Upper lobe of right lung (tissue), 1 donor: ENCODE measurements at regions not wholly inside any gene's neighbourhood (a gene's known extent, or its start where the extent isn't known, plus 50 kb on each side); places are given as distances from the start of the nearest gene placed in this dataset.
A peak's percentile ranks its signal among the peaks of the same experiment; 100 is the strongest.

ENCODE experiments used
- ATAC-seq: fragments of 200-7000 bp; cut with Tn5 transposase; one replicate; pipeline ENCODE4 v1.9.1; 2020; ENCODE audit warnings: mild to moderate bottlenecking, moderate library complexity
- DNase-seq: peaks from one replicate; pipeline ENCODE4 v3.0.0-alpha.2; 2020
- H3K27ac ChIP-seq: fragments of 200-600 bp; one replicate; pipeline ENCODE4 v1.8.0; 2022
- H3K27me3 ChIP-seq: fragments of 200-600 bp; one replicate; pipeline ENCODE4 v1.8.0; 2022; ENCODE audit warnings: mild to moderate bottlenecking
- H3K36me3 ChIP-seq: fragments of 200-600 bp; one replicate; pipeline ENCODE4 v1.8.0; 2022
- H3K4me1 ChIP-seq: fragments of 200-600 bp; one replicate; pipeline ENCODE4 v1.8.0; 2022
- H3K4me3 ChIP-seq: fragments of 200-600 bp; one replicate; pipeline ENCODE4 v1.8.0; 2022; ENCODE audit warnings: mild to moderate bottlenecking
- H3K9me3 ChIP-seq: fragments of 200-600 bp; one replicate; pipeline ENCODE4 v1.8.0; 2022
- intact Hi-C: fragments of 100-400 bp; cut with DNase I; formaldehyde crosslinking; loops from one replicate; pipeline ENCODE4 v1.11.0; 2022
- TF ChIP-seq, protein P1 (sequence below): fragments of 200-600 bp; IDR thresholded peaks from one replicate; pipeline ENCODE4 v1.8.0; 2022; ENCODE audit warnings: antibody characterized with exemption
- donor health status: DM: no; HTN: yes; CAD: no; lungs with severe emphysema.

DNA sequence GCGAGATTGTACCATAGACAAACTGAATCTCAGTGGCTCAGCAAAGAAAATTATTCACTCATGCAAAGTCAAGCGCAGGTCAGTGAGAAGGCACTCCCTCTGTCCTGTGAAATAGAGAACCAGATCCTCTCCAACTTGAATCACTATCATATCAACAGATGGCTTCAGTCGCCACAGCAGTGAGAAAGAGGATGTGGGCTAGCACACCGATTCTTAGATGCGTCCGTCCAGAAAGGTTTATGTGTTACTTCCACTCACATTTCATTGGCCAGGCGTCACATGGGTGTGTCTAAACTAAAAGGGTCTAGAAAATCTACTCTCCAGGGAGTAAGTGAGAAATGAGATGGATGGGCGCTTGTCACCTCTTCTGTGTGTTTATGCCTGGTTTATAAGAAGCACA is 141.6 kb upstream of the KBTBD8 start:
- intact Hi-C loops: no loop called here
- no peaks in the 10 kb centered on the region for H3K9me3 ChIP-seq
- no peak overlapping the region for H3K4me3 ChIP-seq
- no peak overlapping the region for H3K27ac ChIP-seq
- DNase-seq: no peak
- TF ChIP-seq, protein P1, sequence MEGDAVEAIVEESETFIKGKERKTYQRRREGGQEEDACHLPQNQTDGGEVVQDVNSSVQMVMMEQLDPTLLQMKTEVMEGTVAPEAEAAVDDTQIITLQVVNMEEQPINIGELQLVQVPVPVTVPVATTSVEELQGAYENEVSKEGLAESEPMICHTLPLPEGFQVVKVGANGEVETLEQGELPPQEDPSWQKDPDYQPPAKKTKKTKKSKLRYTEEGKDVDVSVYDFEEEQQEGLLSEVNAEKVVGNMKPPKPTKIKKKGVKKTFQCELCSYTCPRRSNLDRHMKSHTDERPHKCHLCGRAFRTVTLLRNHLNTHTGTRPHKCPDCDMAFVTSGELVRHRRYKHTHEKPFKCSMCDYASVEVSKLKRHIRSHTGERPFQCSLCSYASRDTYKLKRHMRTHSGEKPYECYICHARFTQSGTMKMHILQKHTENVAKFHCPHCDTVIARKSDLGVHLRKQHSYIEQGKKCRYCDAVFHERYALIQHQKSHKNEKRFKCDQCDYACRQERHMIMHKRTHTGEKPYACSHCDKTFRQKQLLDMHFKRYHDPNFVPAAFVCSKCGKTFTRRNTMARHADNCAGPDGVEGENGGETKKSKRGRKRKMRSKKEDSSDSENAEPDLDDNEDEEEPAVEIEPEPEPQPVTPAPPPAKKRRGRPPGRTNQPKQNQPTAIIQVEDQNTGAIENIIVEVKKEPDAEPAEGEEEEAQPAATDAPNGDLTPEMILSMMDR: no peak
- no peaks in the 10 kb centered on the region for H3K36me3 ChIP-seq
- no peaks in the 10 kb centered on the region for H3K4me1 ChIP-seq
- ATAC-seq: no peak
- no peaks in the 10 kb centered on the region for H3K27me3 ChIP-seq

DNA sequence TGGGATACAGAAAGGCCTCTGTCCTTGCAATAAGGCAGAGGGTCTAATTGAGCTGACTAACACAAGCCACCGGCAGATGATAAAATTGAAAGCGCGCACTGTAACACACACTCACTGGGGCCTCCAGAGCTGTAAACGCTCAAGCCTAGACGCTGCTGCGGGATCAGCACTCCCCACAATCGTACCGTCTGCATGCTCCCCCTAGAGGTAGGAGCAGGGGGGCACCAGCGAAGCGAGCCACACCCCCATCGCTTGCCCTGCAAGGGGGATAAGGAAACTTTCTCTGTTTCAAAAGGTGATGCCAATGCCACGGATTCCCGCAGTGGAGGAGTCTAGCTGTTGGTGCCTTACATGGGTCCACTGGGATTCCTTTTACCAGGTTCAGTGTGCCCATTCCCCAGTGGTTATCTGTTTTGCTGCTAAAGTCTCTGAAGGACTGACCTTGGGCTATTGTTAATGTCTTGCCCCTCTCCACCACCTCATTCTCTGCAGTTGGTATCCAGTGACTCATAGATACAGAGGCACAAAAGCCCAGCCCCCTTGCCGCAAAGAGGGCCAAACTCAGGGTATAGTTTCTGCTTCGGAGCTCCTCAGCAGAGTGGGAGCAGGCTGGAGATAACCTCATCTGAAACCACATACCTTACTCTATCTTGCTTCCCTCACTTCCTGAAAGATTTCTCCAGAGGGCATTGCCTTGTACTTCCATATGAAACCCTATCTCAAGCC is 139.3 kb upstream of the KBTBD8 start:
- peak; percentile 28 for ATAC-seq
- intact Hi-C loops: no loop called here
- DNase-seq: no peak

DNA sequence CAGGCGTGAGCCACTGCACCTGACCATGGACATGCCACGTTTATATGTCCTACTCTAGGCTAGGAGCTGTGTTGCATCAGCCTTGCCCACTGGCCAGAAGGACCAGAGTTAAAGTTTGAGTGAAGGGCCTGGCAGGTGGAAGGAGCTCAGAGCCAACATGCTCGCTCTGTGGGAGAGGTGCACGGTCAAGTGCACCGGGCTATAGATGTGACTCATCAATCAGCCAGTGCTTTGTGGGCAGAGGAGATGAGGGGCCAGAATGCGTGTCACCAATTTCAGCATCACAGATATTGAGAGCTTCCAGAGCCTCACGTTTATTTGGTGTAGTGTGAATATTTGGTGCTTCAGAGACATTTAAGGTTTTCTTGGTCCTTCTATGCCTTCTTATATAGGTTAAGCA is 137.3 kb upstream of the KBTBD8 start:
- intact Hi-C loops: no loop called here
- Histone ChIP-seq H3K4me3 (no peak overlapping the region), H3K36me3 (no peaks in the 10 kb centered on the region), H3K27ac (no peak overlapping the region), H3K27me3 (no peaks in the 10 kb centered on the region), H3K4me1 (no peaks in the 10 kb centered on the region), H3K9me3 (no peaks in the 10 kb centered on the region)
- ATAC-seq: peak; percentile 16
- no peak for DNase-seq
- TF ChIP-seq, protein P1: no peak

More for the DNA sequence above, 139.3 kb upstream of the KBTBD8 start:
- Histone ChIP-seq H3K36me3 (no peaks in the 10 kb centered on the region), H3K4me3 (no peak overlapping the region), H3K27ac (no peak overlapping the region), H3K9me3 (no peaks in the 10 kb centered on the region), H3K27me3 (no peaks in the 10 kb centered on the region), H3K4me1 (no peaks in the 10 kb centered on the region)
- TF ChIP-seq, protein P1: no peak

DNA sequence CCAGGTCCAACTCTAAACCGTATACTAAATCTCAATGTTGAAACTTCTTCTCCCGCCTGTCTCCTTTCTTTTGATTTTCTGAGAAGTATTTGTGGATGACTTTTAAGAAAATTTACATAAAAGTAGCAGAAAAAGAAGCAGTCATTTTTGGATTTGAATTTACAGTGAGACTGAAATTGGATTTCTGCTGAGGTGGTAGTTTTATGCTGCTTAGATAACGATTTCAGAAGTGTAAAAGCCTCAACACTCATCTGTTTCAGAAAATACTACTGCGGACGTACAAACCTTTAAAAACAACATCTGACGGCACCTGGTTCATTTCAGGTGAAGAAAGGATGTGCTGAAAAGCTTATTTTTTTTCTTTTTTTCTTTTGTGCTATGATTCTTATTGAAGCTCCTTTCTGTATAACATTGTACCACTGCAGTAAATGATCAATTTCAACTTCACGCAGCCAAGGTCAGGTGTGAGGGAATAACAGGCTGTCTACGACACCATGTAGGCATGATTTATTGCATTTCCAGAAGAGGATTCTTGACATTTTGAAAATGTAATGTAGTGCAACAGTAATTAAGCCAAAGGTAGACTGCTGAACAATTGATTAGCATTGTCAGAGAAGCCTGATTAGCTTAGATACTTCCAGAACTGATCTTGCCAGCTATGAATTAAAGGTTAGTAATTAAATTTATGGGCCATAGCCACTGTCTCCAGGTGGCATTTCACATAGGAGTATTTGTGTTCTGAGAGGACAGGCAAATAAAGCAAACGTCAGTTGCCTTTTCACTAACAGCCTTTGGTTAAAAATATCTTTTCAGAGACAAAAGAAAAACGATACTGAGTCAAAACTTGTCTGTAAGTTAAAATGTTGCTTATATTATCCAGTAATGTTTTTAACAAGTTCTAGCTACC is 134.6 kb upstream of the KBTBD8 start:
- intact Hi-C loops: no loop called here
- TF ChIP-seq, protein P1: no peak
- Histone ChIP-seq H3K27ac (no peak overlapping the region), H3K4me3 (no peak overlapping the region), H3K27me3 (no peaks in the 10 kb centered on the region), H3K9me3 (no peaks in the 10 kb centered on the region), H3K4me1 (no peaks in the 10 kb centered on the region), H3K36me3 (no peaks in the 10 kb centered on the region)
- ATAC-seq (no peak), DNase-seq (no peak)

DNA sequence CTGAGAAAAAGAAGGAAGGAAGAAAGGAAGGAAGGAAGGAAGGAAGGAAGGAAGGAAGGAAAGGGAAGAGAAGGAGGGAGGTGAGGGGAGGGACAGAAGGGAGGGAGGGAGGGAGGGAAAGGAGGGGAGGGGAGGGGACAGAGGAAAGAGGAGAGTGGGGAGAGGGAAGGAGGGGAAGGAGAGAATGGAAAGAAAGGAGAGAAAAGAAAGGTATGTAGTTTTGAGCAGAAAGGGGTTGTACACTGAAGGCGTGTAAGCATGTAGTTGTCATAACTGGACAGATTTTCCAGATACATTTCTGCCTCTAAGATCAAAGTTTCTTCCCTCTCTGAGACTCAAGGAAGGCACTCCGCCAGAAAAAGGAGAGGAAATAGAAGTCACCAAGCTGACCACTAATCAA is 113.4 kb upstream of the KBTBD8 start:
- Histone ChIP-seq H3K4me1 (no peaks in the 10 kb centered on the region), H3K27ac (no peak overlapping the region), H3K27me3 (no peaks in the 10 kb centered on the region), H3K9me3 (no peaks in the 10 kb centered on the region), H3K4me3 (no peak overlapping the region), H3K36me3 (no peaks in the 10 kb centered on the region)
- DNase-seq (no peak), ATAC-seq (no peak)
- TF ChIP-seq, protein P1: no peak
- intact Hi-C loops: no loop called here
